Fibroblast of lung (primary cell): ENCODE measurements at regions not wholly inside any gene's neighbourhood (a gene's known extent, or its start where the extent isn't known, plus 50 kb on each side); places are given as distances from the start of the nearest gene placed in this dataset.
A peak's percentile ranks its signal among the peaks of the same experiment; 100 is the strongest.

Source experiments
- DNase-seq, 2 donors: peaks; one replicate each; pipeline versions ENCODE4 v3.0.0 to v3.0.0-alpha.2; 2010; ENCODE audit warnings: low read depth in 2 of 2
- H2AFZ ChIP-seq: 2 replicates; pipeline ENCODE4 v1.5.1; 2012; ENCODE audit warnings: low read length, control low read depth, inconsistent platforms
- H3K27ac ChIP-seq: 2 replicates; pipeline ENCODE4 v1.5.1; 2011; ENCODE audit warnings: low read length, control low read depth; ENCODE audit not compliant: insufficient read depth
- H3K27me3 ChIP-seq: 2 replicates; pipeline ENCODE4 v1.5.1; 2011; ENCODE audit warnings: mild to moderate bottlenecking, low read length; ENCODE audit not compliant: control insufficient read depth, insufficient read depth
- H3K36me3 ChIP-seq: 2 replicates; pipeline ENCODE4 v1.5.1; 2011; ENCODE audit warnings: low read length; ENCODE audit not compliant: control insufficient read depth, insufficient read depth
- H3K4me1 ChIP-seq: 2 replicates; pipeline ENCODE4 v1.5.1; 2011; ENCODE audit warnings: low read length; ENCODE audit not compliant: control insufficient read depth, insufficient read depth; ENCODE audit errors: extremely low read depth
- H3K4me2 ChIP-seq: 2 replicates; pipeline ENCODE4 v1.5.1; 2011; ENCODE audit warnings: low read length, control low read depth; ENCODE audit not compliant: insufficient read depth; ENCODE audit errors: extremely low read depth
- H3K4me3 ChIP-seq, 4 experiments: fragments of 200-600 bp in 1 of 4; sonication (generic) in 1 of 4; replicated peaks in 1 of 4; 2 replicates each; pipeline ENCODE4 v1.5.1; 2011 to 2016; ENCODE audit warnings: low read length in 4 of 4, low read depth in 3 of 4, mild to moderate bottlenecking in 3 of 4, control low read depth in 2 of 4, inconsistent platforms in 1 of 4, mixed read lengths in 1 of 4; ENCODE audit not compliant: insufficient read depth in 1 of 4; ENCODE audit errors: control extremely low read depth in 1 of 4
- H3K79me2 ChIP-seq: 2 replicates; pipeline ENCODE4 v1.5.1; 2012; ENCODE audit warnings: mild to moderate bottlenecking, low read length, inconsistent platforms; ENCODE audit not compliant: control insufficient read depth, insufficient read depth
- H3K9ac ChIP-seq: 2 replicates; pipeline ENCODE4 v1.5.1; 2011; ENCODE audit warnings: mild to moderate bottlenecking, low read length, control low read depth; ENCODE audit not compliant: insufficient read depth
- H3K9me3 ChIP-seq: 2 replicates; pipeline ENCODE4 v1.5.1; 2012; ENCODE audit warnings: low read depth, low read length; ENCODE audit not compliant: control insufficient read depth, insufficient read depth
- H4K20me1 ChIP-seq: 2 replicates; pipeline ENCODE4 v1.5.1; 2011; ENCODE audit warnings: low read length; ENCODE audit not compliant: control insufficient read depth, insufficient read depth; ENCODE audit errors: extremely low read depth
- EZH2 ChIP-seq: IDR thresholded peaks from 2 replicates; pipeline ENCODE4 v1.5.1; 2012; ENCODE audit warnings: low read length, control low read depth, mild to moderate bottlenecking; ENCODE audit errors: missing control alignments
- TF ChIP-seq, protein P1 (sequence below), 2 donors: IDR thresholded peaks in 1 of 2; conservative IDR thresholded peaks in 1 of 2; 1 replicate in 1 of 2; 2 replicates in 1 of 2; pipeline ENCODE4 v1.5.1; 2011 to 2012; ENCODE audit warnings: low read length in 2 of 2, control low read depth in 1 of 2, inconsistent platforms in 1 of 2, low read depth in 1 of 2, mild to moderate bottlenecking in 1 of 2

DNA sequence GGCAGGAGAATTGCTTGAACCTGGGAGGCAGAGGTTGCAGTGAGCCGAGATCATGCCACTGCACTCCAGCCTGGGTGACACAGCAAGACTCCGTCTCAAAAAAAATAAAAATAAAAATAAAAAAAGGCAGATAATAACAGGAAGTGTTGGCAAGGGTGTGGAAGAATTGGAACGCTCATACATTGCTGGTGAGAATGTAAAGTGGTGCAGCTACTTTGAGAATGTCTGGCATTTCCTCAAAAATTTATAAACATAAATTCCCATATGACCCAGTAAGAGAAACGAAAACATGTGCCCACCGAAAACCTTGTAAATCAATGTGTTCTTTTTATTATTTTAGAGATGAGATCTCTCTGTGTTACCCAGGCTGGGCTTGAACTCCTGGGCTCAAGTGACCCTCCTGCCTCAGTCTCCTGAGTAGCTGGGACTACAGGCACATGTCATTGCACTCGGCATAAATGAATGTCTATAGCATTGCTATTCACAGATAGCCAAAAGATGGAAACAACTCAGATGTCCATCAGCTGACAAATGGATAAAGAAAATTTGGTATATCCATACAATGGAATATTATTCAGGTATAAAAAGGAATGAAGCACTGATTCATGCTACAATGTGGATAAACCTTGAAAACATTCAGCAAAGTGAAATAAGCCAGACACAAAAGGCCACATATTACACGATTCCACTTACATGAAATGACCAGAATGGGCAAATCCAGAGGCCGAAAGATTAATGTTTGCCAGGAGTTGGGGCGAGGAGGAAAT, 63.7 kb upstream of the PLAC1 start:
- no peak overlapping the region for H3K27ac ChIP-seq
- no peaks in the 10 kb centered on the region for H3K79me2 ChIP-seq
- H3K4me1 ChIP-seq: peaks cover 3% of the 10 kb centered on the region
- H3K27me3 ChIP-seq: no peaks in the 10 kb centered on the region
- H3K9me3 ChIP-seq: no peaks in the 10 kb centered on the region
- no peak for DNase-seq
- H2AFZ ChIP-seq: no peak overlapping the region
- H3K36me3 ChIP-seq: no peaks in the 10 kb centered on the region
- TF ChIP-seq, protein P1, sequence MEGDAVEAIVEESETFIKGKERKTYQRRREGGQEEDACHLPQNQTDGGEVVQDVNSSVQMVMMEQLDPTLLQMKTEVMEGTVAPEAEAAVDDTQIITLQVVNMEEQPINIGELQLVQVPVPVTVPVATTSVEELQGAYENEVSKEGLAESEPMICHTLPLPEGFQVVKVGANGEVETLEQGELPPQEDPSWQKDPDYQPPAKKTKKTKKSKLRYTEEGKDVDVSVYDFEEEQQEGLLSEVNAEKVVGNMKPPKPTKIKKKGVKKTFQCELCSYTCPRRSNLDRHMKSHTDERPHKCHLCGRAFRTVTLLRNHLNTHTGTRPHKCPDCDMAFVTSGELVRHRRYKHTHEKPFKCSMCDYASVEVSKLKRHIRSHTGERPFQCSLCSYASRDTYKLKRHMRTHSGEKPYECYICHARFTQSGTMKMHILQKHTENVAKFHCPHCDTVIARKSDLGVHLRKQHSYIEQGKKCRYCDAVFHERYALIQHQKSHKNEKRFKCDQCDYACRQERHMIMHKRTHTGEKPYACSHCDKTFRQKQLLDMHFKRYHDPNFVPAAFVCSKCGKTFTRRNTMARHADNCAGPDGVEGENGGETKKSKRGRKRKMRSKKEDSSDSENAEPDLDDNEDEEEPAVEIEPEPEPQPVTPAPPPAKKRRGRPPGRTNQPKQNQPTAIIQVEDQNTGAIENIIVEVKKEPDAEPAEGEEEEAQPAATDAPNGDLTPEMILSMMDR (conservative IDR thresholded peaks at IDR 0.05 in 1 of 2, IDR thresholded peaks at IDR 0.05 in 1 of 2; ENCODE audit: low read depth in 1 of 2, low read length in 2 of 2): no peak
- TF ChIP-seq EZH2: no peak
- H3K4me2 ChIP-seq: no peak overlapping the region
- no peak overlapping the region for H3K4me3 ChIP-seq
- H3K9ac ChIP-seq: no peak overlapping the region
- no peaks in the 10 kb centered on the region for H4K20me1 ChIP-seq

DNA sequence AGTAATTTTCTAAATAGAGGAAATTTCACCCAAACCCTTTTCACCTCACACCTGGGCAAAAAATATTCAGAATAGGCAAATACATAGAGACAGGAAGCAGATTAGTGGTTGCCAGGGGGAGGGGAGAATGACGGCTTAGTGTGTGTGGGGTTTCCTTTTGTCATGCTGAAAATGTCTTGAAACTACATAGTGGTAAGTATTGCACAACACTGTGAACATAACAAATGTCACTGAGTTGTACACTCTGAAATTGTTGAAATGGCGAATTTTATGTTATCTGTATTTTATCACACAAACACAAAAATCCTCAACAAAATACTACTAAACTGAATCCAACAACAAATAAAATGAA, 60.7 kb upstream of the PLAC1 start:
- TF ChIP-seq, protein P1 (conservative IDR thresholded peaks at IDR 0.05 in 1 of 2, IDR thresholded peaks at IDR 0.05 in 1 of 2; ENCODE audit: low read depth in 1 of 2, low read length in 2 of 2): no peak
- TF ChIP-seq EZH2: no peak
- H3K36me3 ChIP-seq: no peaks in the 10 kb centered on the region
- no peak overlapping the region for H3K4me3 ChIP-seq
- H3K9me3 ChIP-seq: no peaks in the 10 kb centered on the region
- no peak overlapping the region for H2AFZ ChIP-seq
- H4K20me1 ChIP-seq: no peaks in the 10 kb centered on the region
- no peak overlapping the region for H3K4me2 ChIP-seq
- no peaks in the 10 kb centered on the region for H3K79me2 ChIP-seq
- H3K27ac ChIP-seq: no peak overlapping the region
- H3K27me3 ChIP-seq: no peaks in the 10 kb centered on the region
- no peak overlapping the region for H3K9ac ChIP-seq
- peak in 1 of 2 donors; percentile 25 for DNase-seq
- H3K4me1 ChIP-seq: peaks cover 3% of the 10 kb centered on the region

GRCh38 chrX:134718105-134718965, 60.1 kb upstream of the PLAC1 start:
- no peaks in the 10 kb centered on the region for H3K9me3 ChIP-seq
- H3K4me1 ChIP-seq: peaks cover 3% of the 10 kb centered on the region
- no peaks in the 10 kb centered on the region for H4K20me1 ChIP-seq
- no peak overlapping the region for H3K4me2 ChIP-seq
- H3K27ac ChIP-seq: peak overlapping the region; percentile 3
- H3K27me3 ChIP-seq: no peaks in the 10 kb centered on the region
- no peaks in the 10 kb centered on the region for H3K79me2 ChIP-seq
- no peak overlapping the region for H3K4me3 ChIP-seq
- no peaks in the 10 kb centered on the region for H3K36me3 ChIP-seq
- H2AFZ ChIP-seq: no peak overlapping the region
- TF ChIP-seq, protein P1 (conservative IDR thresholded peaks at IDR 0.05 in 1 of 2, IDR thresholded peaks at IDR 0.05 in 1 of 2; ENCODE audit: low read depth in 1 of 2, low read length in 2 of 2): no peak
- no peak for TF ChIP-seq EZH2
- no peak overlapping the region for H3K9ac ChIP-seq
- DNase-seq: peak; percentile 89 to 95
